ENCODE measurements at regions not wholly inside any gene's neighbourhood (a gene's known extent, or its start where the extent isn't known, plus 50 kb on each side); places are given as distances from the start of the nearest gene placed in this dataset.

DNA sequence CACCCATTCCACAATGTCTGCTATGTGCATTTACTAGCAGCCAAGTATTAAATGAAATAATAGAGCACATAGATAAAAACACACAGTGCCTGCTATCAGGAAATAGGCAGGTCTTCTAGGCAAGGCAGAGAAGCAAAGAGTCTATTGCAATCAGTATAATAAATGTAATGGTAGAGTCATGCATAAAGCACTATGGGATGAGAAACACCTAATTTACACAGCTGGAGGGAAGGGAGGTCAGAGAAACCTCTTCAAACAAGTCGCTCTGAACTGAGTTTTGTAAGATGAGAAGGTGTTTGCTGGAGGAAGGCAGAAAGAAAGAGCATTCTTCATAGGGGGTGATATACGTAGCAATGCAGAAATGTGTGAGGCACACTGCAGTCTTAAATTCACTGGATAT, 341.0 kb upstream of the DMAC1 start:
- no peaks in the 10 kb centered on the region for H3K79me2 ChIP-seq (ENCODE audit: insufficient read depth, low read length)
- H2BK15ac ChIP-seq (ENCODE audit: low read depth, low read length): no peak overlapping the region
- H3K14ac ChIP-seq (ENCODE audit: insufficient read depth, low read length): no peak overlapping the region
- H3K27ac ChIP-seq (ENCODE audit: insufficient read length, low read depth, low read length): no peak overlapping the region
- peaks cover 11 to 14% of the 10 kb centered on the region in 2 experiments for H3K4me1 Mint-ChIP-seq
- no peaks in the 10 kb centered on the region for H3K27me3 ChIP-seq (ENCODE audit: insufficient read depth, low read length)
- H3K4me3 Mint-ChIP-seq: no peak overlapping the region
- no CpG with 5 or more reads among the region's 2 CpGs for WGBS (ENCODE audit: extremely low coverage, insufficient read length, low lambda C conversion rate)
- H3K27ac Mint-ChIP-seq: no peak overlapping the region
- H3K79me1 ChIP-seq (ENCODE audit: insufficient read depth, low read depth, low read length, poor library complexity, severe bottlenecking): no peaks in the 10 kb centered on the region
- no peak overlapping the region for H2BK12ac ChIP-seq (ENCODE audit: insufficient read length, low read depth, low read length)
- H4K91ac ChIP-seq (ENCODE audit: insufficient read length, low read depth, low read length): no peak overlapping the region
- no peak overlapping the region for H3K4ac ChIP-seq (ENCODE audit: low read depth, low read length)
- H3K9me3 Mint-ChIP-seq: no peaks in the 10 kb centered on the region
- H4K5ac ChIP-seq (ENCODE audit: insufficient read length, low read depth, low read length): no peak overlapping the region
- H4K20me1 ChIP-seq (ENCODE audit: control insufficient read depth, insufficient read depth, insufficient read length): no peaks in the 10 kb centered on the region
- no peak overlapping the region for H2BK20ac ChIP-seq (ENCODE audit: low read depth, low read length, poor library complexity, severe bottlenecking)
- H2AK5ac ChIP-seq (ENCODE audit: insufficient read length, low read length): no peak overlapping the region
- DNase-seq: no peak
- H3K23ac ChIP-seq (ENCODE audit: insufficient read length, low read depth, low read length): no peak overlapping the region
- H3K36me3 Mint-ChIP-seq (ENCODE audit: insufficient read depth in 1 of 3, low read depth in 3 of 3): no peaks in the 10 kb centered on the region
- no peak overlapping the region for H2BK120ac ChIP-seq (ENCODE audit: low read depth, low read length, poor library complexity, severe bottlenecking)
- no peak overlapping the region for H3K9ac ChIP-seq (ENCODE audit: extremely low read depth, insufficient read length, low read length)
- H3T11ph ChIP-seq (ENCODE audit: low read length): no peak overlapping the region
- no peak overlapping the region for H3K18ac ChIP-seq (ENCODE audit: insufficient read length, low read depth, low read length)
- H4K8ac ChIP-seq (replicated peaks; ENCODE audit: insufficient read length, low read depth, low read length): no peak overlapping the region
- H2AFZ ChIP-seq (ENCODE audit: low read length): no peak overlapping the region
- TF ChIP-seq, protein P1, sequence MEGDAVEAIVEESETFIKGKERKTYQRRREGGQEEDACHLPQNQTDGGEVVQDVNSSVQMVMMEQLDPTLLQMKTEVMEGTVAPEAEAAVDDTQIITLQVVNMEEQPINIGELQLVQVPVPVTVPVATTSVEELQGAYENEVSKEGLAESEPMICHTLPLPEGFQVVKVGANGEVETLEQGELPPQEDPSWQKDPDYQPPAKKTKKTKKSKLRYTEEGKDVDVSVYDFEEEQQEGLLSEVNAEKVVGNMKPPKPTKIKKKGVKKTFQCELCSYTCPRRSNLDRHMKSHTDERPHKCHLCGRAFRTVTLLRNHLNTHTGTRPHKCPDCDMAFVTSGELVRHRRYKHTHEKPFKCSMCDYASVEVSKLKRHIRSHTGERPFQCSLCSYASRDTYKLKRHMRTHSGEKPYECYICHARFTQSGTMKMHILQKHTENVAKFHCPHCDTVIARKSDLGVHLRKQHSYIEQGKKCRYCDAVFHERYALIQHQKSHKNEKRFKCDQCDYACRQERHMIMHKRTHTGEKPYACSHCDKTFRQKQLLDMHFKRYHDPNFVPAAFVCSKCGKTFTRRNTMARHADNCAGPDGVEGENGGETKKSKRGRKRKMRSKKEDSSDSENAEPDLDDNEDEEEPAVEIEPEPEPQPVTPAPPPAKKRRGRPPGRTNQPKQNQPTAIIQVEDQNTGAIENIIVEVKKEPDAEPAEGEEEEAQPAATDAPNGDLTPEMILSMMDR (conservative IDR thresholded peaks at IDR 0.05): no peak
- H3K56ac ChIP-seq (ENCODE audit: insufficient read length, low read depth, low read length): no peak overlapping the region
- H3K9me3 ChIP-seq (ENCODE audit: control insufficient read depth, low read depth, low read length): no peaks in the 10 kb centered on the region
- no peak overlapping the region for H3K4me2 ChIP-seq (ENCODE audit: insufficient read depth, insufficient read length, low read length)
- H2BK5ac ChIP-seq (ENCODE audit: insufficient read length, low read length): no peak overlapping the region
- H3K4me1 ChIP-seq (ENCODE audit: insufficient read depth, low read length): peaks cover 2% of the 10 kb centered on the region; the same call in 1 of the 2 replicates
- no peaks in the 10 kb centered on the region for H3K23me2 ChIP-seq (ENCODE audit: insufficient read length, low read depth, low read length, poor library complexity, severe bottlenecking)
- H3K27me3 Mint-ChIP-seq (ENCODE audit: low read depth): no peaks in the 10 kb centered on the region

All from H9 (cell line).